Endothelial cell (in vitro differentiated cells): ENCODE measurements at regions not wholly inside any gene's neighbourhood (a gene's known extent, or its start where the extent isn't known, plus 50 kb on each side); places are given as distances from the start of the nearest gene placed in this dataset.

Experiments used
- DNase-seq: peaks from one replicate; pipeline ENCODE4 v3.0.0; 2021; ENCODE audit warnings: low spot score
- H3K27ac Mint-ChIP-seq: one replicate; pipeline ENCODE4 v1.8.0; 2021; ENCODE audit warnings: mixed read lengths, inconsistent platforms; ENCODE audit not compliant: unreplicated experiment
- H3K27me3 Mint-ChIP-seq: one replicate; pipeline ENCODE4 v1.8.0; 2021; ENCODE audit warnings: mild to moderate bottlenecking, moderate library complexity, mixed read lengths, inconsistent platforms; ENCODE audit not compliant: unreplicated experiment
- H3K36me3 Mint-ChIP-seq: one replicate; pipeline ENCODE4 v1.8.0; 2021; ENCODE audit warnings: mild to moderate bottlenecking, low read depth, mixed read lengths, inconsistent platforms; ENCODE audit not compliant: unreplicated experiment
- H3K4me1 Mint-ChIP-seq: one replicate; pipeline ENCODE4 v1.8.0; 2021; ENCODE audit warnings: mild to moderate bottlenecking, mixed read lengths, inconsistent platforms; ENCODE audit not compliant: unreplicated experiment
- H3K4me3 Mint-ChIP-seq: one replicate; pipeline ENCODE4 v1.8.0; 2021; ENCODE audit warnings: mild to moderate bottlenecking, mixed read lengths, inconsistent platforms; ENCODE audit not compliant: unreplicated experiment
- H3K9me3 Mint-ChIP-seq: one replicate; pipeline ENCODE4 v1.8.0; 2021; ENCODE audit warnings: mixed read lengths, inconsistent platforms; ENCODE audit not compliant: unreplicated experiment
- CTCF ChIP-seq: fragments of 200-600 bp; sonication (generic); IDR thresholded peaks from one replicate; pipeline ENCODE4 v1.5.0; 2021; ENCODE audit warnings: antibody characterized with exemption; ENCODE audit not compliant: unreplicated experiment

GRCh38 chr12:13425766-13426165 lies 229.2 kb downstream of the EMP1 start:
- no peaks in the 10 kb centered on the region for H3K27me3 Mint-ChIP-seq
- no peaks in the 10 kb centered on the region for H3K9me3 Mint-ChIP-seq
- no peak for DNase-seq
- no peak overlapping the region for H3K4me3 Mint-ChIP-seq
- H3K27ac Mint-ChIP-seq: no peak overlapping the region
- TF ChIP-seq CTCF: no peak
- H3K36me3 Mint-ChIP-seq: peaks cover 4% of the 10 kb centered on the region
- peaks cover 5% of the 10 kb centered on the region for H3K4me1 Mint-ChIP-seq

- H3K36me3 Mint-ChIP-seq: peaks cover under 1% of the 10 kb centered on the region
- no peak for TF ChIP-seq CTCF
- peaks cover 5% of the 10 kb centered on the region for H3K4me1 Mint-ChIP-seq
- no peaks in the 10 kb centered on the region for H3K9me3 Mint-ChIP-seq
- H3K27me3 Mint-ChIP-seq: no peaks in the 10 kb centered on the region
- DNase-seq: no peak
- no peak overlapping the region for H3K4me3 Mint-ChIP-seq
- H3K27ac Mint-ChIP-seq: no peak overlapping the region
Measured at GRCh38 chr12:13422291-13422690, 225.8 kb downstream of the EMP1 start.

- no peak for TF ChIP-seq CTCF
- Mint-ChIP-seq H3K27ac (no peak overlapping the region), H3K9me3 (no peaks in the 10 kb centered on the region), H3K4me1 (no peaks in the 10 kb centered on the region), H3K36me3 (no peaks in the 10 kb centered on the region), H3K27me3 (no peaks in the 10 kb centered on the region), H3K4me3 (no peak overlapping the region)
- DNase-seq: no peak
Measured at GRCh38 chr12:13417516-13417915, 221.0 kb downstream of the EMP1 start.

- Mint-ChIP-seq H3K4me1 (no peaks in the 10 kb centered on the region), H3K27me3 (no peaks in the 10 kb centered on the region), H3K4me3 (no peak overlapping the region), H3K36me3 (no peaks in the 10 kb centered on the region), H3K9me3 (no peaks in the 10 kb centered on the region), H3K27ac (no peak overlapping the region)
- TF ChIP-seq CTCF: no peak
- no peak for DNase-seq
Measured at GRCh38 chr12:13411287-13411686, 214.8 kb downstream of the EMP1 start.

- H3K27ac Mint-ChIP-seq: no peak overlapping the region
- peaks cover 2% of the 10 kb centered on the region for H3K27me3 Mint-ChIP-seq
- H3K9me3 Mint-ChIP-seq: no peaks in the 10 kb centered on the region
- peaks cover 2% of the 10 kb centered on the region for H3K4me1 Mint-ChIP-seq
- TF ChIP-seq CTCF: no peak
- no peak overlapping the region for H3K4me3 Mint-ChIP-seq
- DNase-seq: no peak
- H3K36me3 Mint-ChIP-seq: no peaks in the 10 kb centered on the region
Measured at GRCh38 chr12:13405961-13406703, 209.6 kb downstream of the EMP1 start.
